Liver (tissue), 8 donors: ENCODE measurements at regions not wholly inside any gene's neighbourhood (a gene's known extent, or its start where the extent isn't known, plus 50 kb on each side); places are given as distances from the start of the nearest gene placed in this dataset.

Experiments used
- DNase-seq: peaks from one replicate; pipeline ENCODE4 v3.0.0-alpha.2; 2017; ENCODE audit warnings: low spot score
- H3K27ac ChIP-seq, 2 donors: one replicate each; pipeline ENCODE4 v1.7.0; 2013; ENCODE audit warnings: inconsistent platforms in 2 of 2, low read length in 2 of 2, control low read depth in 1 of 2, low read depth in 1 of 2, mild to moderate bottlenecking in 1 of 2
- H3K27me3 ChIP-seq, 4 donors: one replicate each; pipeline versions ENCODE4 v1.6.1 to v1.7.0; 2013; ENCODE audit warnings: low read length in 3 of 4, inconsistent platforms in 1 of 4, mild to moderate bottlenecking in 1 of 4, moderate library complexity in 1 of 4; ENCODE audit not compliant: control insufficient read depth in 4 of 4, insufficient read depth in 4 of 4
- H3K36me3 ChIP-seq, 4 donors: one replicate each; pipeline versions ENCODE4 v1.6.1 to v1.7.0; 2013; ENCODE audit warnings: low read length in 3 of 4, mild to moderate bottlenecking in 3 of 4, low read depth in 1 of 4, moderate library complexity in 1 of 4; ENCODE audit not compliant: control insufficient read depth in 4 of 4, insufficient read depth in 3 of 4
- H3K4me1 ChIP-seq, 4 donors: one replicate each; pipeline versions ENCODE4 v1.6.1 to v1.7.0; 2013; ENCODE audit warnings: low read length in 3 of 4, mild to moderate bottlenecking in 3 of 4, moderate library complexity in 1 of 4; ENCODE audit not compliant: control insufficient read depth in 4 of 4, insufficient read depth in 4 of 4
- H3K4me3 ChIP-seq, 3 donors: one replicate each; pipeline versions ENCODE4 v1.6.1 to v1.7.0; 2013; ENCODE audit warnings: low read length in 3 of 3, control low read depth in 1 of 3, low read depth in 1 of 3, mild to moderate bottlenecking in 1 of 3
- H3K9ac ChIP-seq, 2 donors: one replicate each; pipeline ENCODE4 v1.7.0; 2013; ENCODE audit warnings: low read length in 2 of 2, mild to moderate bottlenecking in 2 of 2, moderate library complexity in 2 of 2, control low read depth in 1 of 2, low read depth in 1 of 2
- H3K9me3 ChIP-seq, 4 donors: one replicate each; pipeline versions ENCODE4 v1.6.1 to v1.7.0; 2013; ENCODE audit warnings: low read length in 3 of 4; ENCODE audit not compliant: control insufficient read depth in 4 of 4
- ATF3 ChIP-seq: IDR thresholded peaks from 2 replicates; pipeline ENCODE4 v1.6.1; 2016; ENCODE audit warnings: antibody characterized with exemption
- CTCF ChIP-seq: fragments of 150-350 bp; IDR thresholded peaks from 2 replicates; pipeline ENCODE4 v1.5.1; 2017; ENCODE audit warnings: improper control_type of control experiment, low read depth, low read length; ENCODE audit not compliant: missing input control
- EGR1 ChIP-seq, 2 donors: IDR thresholded peaks; 2 replicates each; pipeline ENCODE4 v1.6.1; 2016 to 2018; ENCODE audit warnings: antibody characterized with exemption in 2 of 2, low read depth in 2 of 2
- FOXA2 ChIP-seq: IDR thresholded peaks from 2 replicates; pipeline ENCODE4 v1.6.1; 2016; ENCODE audit warnings: antibody characterized with exemption
- HNF4A ChIP-seq, 2 donors: conservative IDR thresholded peaks; 2 replicates each; pipeline ENCODE4 v1.6.1; 2016; ENCODE audit warnings: antibody characterized with exemption in 2 of 2, mild to moderate bottlenecking in 2 of 2
- MAX ChIP-seq: IDR thresholded peaks from 2 replicates; pipeline ENCODE4 v1.6.1; 2016; ENCODE audit warnings: antibody characterized with exemption
- REST ChIP-seq: IDR thresholded peaks from 2 replicates; pipeline ENCODE4 v1.6.1; 2016; ENCODE audit warnings: antibody characterized with exemption, mild to moderate bottlenecking
- RXRA ChIP-seq, 2 donors: IDR thresholded peaks; 2 replicates each; pipeline ENCODE4 v1.6.1; 2017 to 2018; ENCODE audit warnings: antibody characterized with exemption in 2 of 2, mild to moderate bottlenecking in 1 of 2
- SP1 ChIP-seq: IDR thresholded peaks from 2 replicates; pipeline ENCODE4 v1.6.1; 2018; ENCODE audit warnings: antibody characterized with exemption, mild to moderate bottlenecking
- TAF1 ChIP-seq: conservative IDR thresholded peaks from 2 replicates; pipeline ENCODE4 v1.6.1; 2016; ENCODE audit warnings: antibody characterized with exemption, mild to moderate bottlenecking
- YY1 ChIP-seq: IDR thresholded peaks from 2 replicates; pipeline ENCODE4 v1.6.1; 2016; ENCODE audit warnings: antibody characterized with exemption, mild to moderate bottlenecking
- ZBTB33 ChIP-seq: IDR thresholded peaks from 2 replicates; pipeline ENCODE4 v1.6.1; 2016; ENCODE audit warnings: antibody characterized with exemption
- WGBS: extraction: QIAGEN DNeasy Blood & Tissue Kit; methylation state at CpG from one replicate; pipeline ENCODE4 v1.1.7; 2013; 5-methylcytosine and 5-hydroxymethylcytosine counted together
- donor health status: healthy.
- donor health status: healthy.
- donor health status: healthy.
- donor health status: healthy.
- donor health status: healthy.

- TF ChIP-seq REST (peak; percentile 50), YY1 (no peak), TAF1 (no peak)
- Histone ChIP-seq H3K9ac (no peak overlapping the region), H3K27me3 (no peaks in the 10 kb centered on the region), H3K36me3 (no peaks in the 10 kb centered on the region), H3K4me3 (no peak overlapping the region), H3K27ac (no peak overlapping the region), H3K9me3 (no peaks in the 10 kb centered on the region), H3K4me1 (no peaks in the 10 kb centered on the region)
- no peak for DNase-seq
- 52% methylated on average over 2 of the region's 2 CpGs for WGBS
These were observed 79.6 kb upstream of the THUMPD2 start for GRCh38 chr2:39858677-39859076.

GRCh38 chr2:39855856-39856255, 76.8 kb upstream of the THUMPD2 start:
- Histone ChIP-seq H3K4me1 (no peaks in the 10 kb centered on the region), H3K27ac (no peak overlapping the region), H3K9ac (no peak overlapping the region), H3K4me3 (no peak overlapping the region), H3K36me3 (no peaks in the 10 kb centered on the region), H3K9me3 (no peaks in the 10 kb centered on the region), H3K27me3 (no peaks in the 10 kb centered on the region)
- TF ChIP-seq YY1 (no peak), MAX (no peak), FOXA2 (no peak), TAF1 (no peak), ATF3 (no peak), RXRA (IDR thresholded peaks at IDR 0.05) (no peak), EGR1 (IDR thresholded peaks at IDR 0.05; ENCODE audit: low read depth in 2 of 2) (no peak), SP1 (no peak), ZBTB33 (no peak), HNF4A (conservative IDR thresholded peaks at IDR 0.05) (no peak), CTCF (no peak)
- 85% methylated on average over 3 of the region's 3 CpGs for WGBS
- no peak for DNase-seq
